ENCODE measurements at regions not wholly inside any gene's neighbourhood (a gene's known extent, or its start where the extent isn't known, plus 50 kb on each side); places are given as distances from the start of the nearest gene placed in this dataset.

DNA sequence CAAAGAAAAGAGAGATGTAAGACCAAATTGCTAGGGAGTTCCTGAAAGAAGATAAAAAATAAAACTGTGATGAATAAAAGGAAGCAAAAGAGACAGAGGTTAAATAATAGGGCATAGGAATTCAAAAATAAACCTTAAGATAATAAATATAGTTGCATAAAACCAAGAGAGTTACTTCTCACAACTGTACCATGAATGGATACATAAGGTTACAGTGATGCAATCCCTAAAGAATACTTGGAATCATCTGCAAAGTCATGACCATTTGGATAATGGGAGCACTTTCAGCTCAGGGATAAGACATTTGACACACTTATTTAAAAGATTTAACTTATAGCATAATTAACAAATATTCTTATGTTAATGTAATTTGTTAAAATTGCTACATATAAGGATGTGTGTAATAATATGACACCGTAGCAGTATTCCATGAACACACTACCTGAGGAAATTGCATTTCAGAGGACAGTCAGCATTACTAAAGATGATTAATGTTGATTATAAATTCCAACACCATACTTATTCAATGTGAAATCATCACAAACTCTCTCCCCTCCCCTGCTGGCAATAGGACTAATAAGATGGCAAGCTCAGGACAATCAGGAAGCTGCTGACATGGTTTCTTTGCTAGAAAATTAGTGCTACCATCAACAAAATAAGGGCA, 202.1 kb upstream of the AKR1E2 start:
- no peaks in the 10 kb centered on the region for H3K36me3 ChIP-seq (ENCODE audit: control insufficient read depth, insufficient read depth, low read length)
- TF ChIP-seq, protein P1, sequence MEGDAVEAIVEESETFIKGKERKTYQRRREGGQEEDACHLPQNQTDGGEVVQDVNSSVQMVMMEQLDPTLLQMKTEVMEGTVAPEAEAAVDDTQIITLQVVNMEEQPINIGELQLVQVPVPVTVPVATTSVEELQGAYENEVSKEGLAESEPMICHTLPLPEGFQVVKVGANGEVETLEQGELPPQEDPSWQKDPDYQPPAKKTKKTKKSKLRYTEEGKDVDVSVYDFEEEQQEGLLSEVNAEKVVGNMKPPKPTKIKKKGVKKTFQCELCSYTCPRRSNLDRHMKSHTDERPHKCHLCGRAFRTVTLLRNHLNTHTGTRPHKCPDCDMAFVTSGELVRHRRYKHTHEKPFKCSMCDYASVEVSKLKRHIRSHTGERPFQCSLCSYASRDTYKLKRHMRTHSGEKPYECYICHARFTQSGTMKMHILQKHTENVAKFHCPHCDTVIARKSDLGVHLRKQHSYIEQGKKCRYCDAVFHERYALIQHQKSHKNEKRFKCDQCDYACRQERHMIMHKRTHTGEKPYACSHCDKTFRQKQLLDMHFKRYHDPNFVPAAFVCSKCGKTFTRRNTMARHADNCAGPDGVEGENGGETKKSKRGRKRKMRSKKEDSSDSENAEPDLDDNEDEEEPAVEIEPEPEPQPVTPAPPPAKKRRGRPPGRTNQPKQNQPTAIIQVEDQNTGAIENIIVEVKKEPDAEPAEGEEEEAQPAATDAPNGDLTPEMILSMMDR (IDR thresholded peaks at IDR 0.05) = no peak
- TF ChIP-seq, protein P2, sequence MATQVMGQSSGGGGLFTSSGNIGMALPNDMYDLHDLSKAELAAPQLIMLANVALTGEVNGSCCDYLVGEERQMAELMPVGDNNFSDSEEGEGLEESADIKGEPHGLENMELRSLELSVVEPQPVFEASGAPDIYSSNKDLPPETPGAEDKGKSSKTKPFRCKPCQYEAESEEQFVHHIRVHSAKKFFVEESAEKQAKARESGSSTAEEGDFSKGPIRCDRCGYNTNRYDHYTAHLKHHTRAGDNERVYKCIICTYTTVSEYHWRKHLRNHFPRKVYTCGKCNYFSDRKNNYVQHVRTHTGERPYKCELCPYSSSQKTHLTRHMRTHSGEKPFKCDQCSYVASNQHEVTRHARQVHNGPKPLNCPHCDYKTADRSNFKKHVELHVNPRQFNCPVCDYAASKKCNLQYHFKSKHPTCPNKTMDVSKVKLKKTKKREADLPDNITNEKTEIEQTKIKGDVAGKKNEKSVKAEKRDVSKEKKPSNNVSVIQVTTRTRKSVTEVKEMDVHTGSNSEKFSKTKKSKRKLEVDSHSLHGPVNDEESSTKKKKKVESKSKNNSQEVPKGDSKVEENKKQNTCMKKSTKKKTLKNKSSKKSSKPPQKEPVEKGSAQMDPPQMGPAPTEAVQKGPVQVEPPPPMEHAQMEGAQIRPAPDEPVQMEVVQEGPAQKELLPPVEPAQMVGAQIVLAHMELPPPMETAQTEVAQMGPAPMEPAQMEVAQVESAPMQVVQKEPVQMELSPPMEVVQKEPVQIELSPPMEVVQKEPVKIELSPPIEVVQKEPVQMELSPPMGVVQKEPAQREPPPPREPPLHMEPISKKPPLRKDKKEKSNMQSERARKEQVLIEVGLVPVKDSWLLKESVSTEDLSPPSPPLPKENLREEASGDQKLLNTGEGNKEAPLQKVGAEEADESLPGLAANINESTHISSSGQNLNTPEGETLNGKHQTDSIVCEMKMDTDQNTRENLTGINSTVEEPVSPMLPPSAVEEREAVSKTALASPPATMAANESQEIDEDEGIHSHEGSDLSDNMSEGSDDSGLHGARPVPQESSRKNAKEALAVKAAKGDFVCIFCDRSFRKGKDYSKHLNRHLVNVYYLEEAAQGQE (IDR thresholded peaks at IDR 0.05; ENCODE audit: insufficient read depth in 1 of 2, low read depth in 2 of 2, low read length in 1 of 2) = no peak
- TF ChIP-seq POLR2AphosphoS5 (IDR thresholded peaks at IDR 0.05; ENCODE audit: low read depth, low read length) (no peak), TCF7L2 (IDR thresholded peaks at IDR 0.05; ENCODE audit: low read depth, low read length) (no peak), SIN3A (IDR thresholded peaks at IDR 0.05; ENCODE audit: borderline replicate concordance, insufficient read depth, low read depth, low read length) (no peak)
- H3K27ac ChIP-seq (ENCODE audit: low read length) = no peak overlapping the region
- DNase-seq (ENCODE audit: low read depth, low spot score) (no peak), ATAC-seq (no peak)
- no peaks in the 10 kb centered on the region for H3K27me3 ChIP-seq (ENCODE audit: control insufficient read depth, insufficient read depth, low read length)
- ChIA-PET CTCF (interaction anchor here (0.7 kb wide), 1 partner anchor 269 kb away, joined by 6 read pairs; no protein-coding TSS in a partner anchor), POLR2A (no interaction called here)
- intact Hi-C loops (cut with micrococcal nuclease; ENCODE audit: unreplicated experiment) = no loop called here
- H3K4me3 ChIP-seq (ENCODE audit: low read depth in 2 of 2, low read length in 2 of 2) = no peak overlapping the region
- no peaks in the 10 kb centered on the region for H3K4me1 ChIP-seq (ENCODE audit: control insufficient read depth, insufficient read depth, low read length)
- peaks cover 5% of the 10 kb centered on the region; the same call in 1 of the 2 replicates for H3K9me3 ChIP-seq (ENCODE audit: control insufficient read depth, insufficient read depth, low read depth, low read length)
- no TSS peak for BruUV-seq (replicated peaks)
- in situ Hi-C loops (cut with HindIII; ENCODE audit: low pct_unique_long_range_greater_than_20kb, low sequenced_read_pairs) = no loop called here

DNA sequence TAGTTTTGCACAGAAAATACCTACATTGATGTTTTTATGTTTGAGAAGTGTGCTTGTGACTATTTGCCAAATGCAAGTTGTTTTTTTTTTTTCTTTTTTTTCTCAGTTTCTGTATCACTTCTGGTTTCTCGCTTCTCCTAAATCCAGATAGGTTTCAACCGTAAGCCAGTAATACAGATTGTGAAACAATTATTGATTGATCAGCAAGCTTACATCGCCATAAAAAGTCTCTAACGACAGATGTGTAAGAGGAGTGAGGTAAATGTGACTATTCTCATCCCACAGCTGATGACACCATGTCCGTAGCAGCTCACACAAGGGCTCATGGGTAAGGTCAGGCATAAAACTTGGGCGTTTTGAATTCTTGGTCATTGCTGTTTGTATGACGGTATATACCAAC, 202.8 kb upstream of the AKR1E2 start:
- intact Hi-C loops (cut with micrococcal nuclease; ENCODE audit: unreplicated experiment) = no loop called here
- TF ChIP-seq SIN3A (IDR thresholded peaks at IDR 0.05; ENCODE audit: borderline replicate concordance, insufficient read depth, low read depth, low read length) (no peak), POLR2AphosphoS5 (IDR thresholded peaks at IDR 0.05; ENCODE audit: low read depth, low read length) (no peak), TCF7L2 (IDR thresholded peaks at IDR 0.05; ENCODE audit: low read depth, low read length) (no peak)
- TF ChIP-seq, protein P1 (IDR thresholded peaks at IDR 0.05) = no peak
- TF ChIP-seq, protein P2 (IDR thresholded peaks at IDR 0.05; ENCODE audit: insufficient read depth in 1 of 2, low read depth in 2 of 2, low read length in 1 of 2) = no peak
- no peak overlapping the region for H3K27ac ChIP-seq (ENCODE audit: low read length)
- no peaks in the 10 kb centered on the region for H3K27me3 ChIP-seq (ENCODE audit: control insufficient read depth, insufficient read depth, low read length)
- DNase-seq (ENCODE audit: low read depth, low spot score) (no peak), ATAC-seq (no peak)
- no peak overlapping the region for H3K4me3 ChIP-seq (ENCODE audit: low read depth in 2 of 2, low read length in 2 of 2)
- no peaks in the 10 kb centered on the region for H3K36me3 ChIP-seq (ENCODE audit: control insufficient read depth, insufficient read depth, low read length)
- H3K4me1 ChIP-seq (ENCODE audit: control insufficient read depth, insufficient read depth, low read length) = no peaks in the 10 kb centered on the region
- BruUV-seq (replicated peaks) = no TSS peak
- CTCF ChIA-PET = interaction anchor here (0.7 kb wide), 1 partner anchor 268 kb away, joined by 6 read pairs; no protein-coding TSS in a partner anchor
- in situ Hi-C loops (cut with HindIII; ENCODE audit: low pct_unique_long_range_greater_than_20kb, low sequenced_read_pairs) = no loop called here
- H3K9me3 ChIP-seq (ENCODE audit: control insufficient read depth, insufficient read depth, low read depth, low read length) = peaks cover 2% of the 10 kb centered on the region; the same call in 1 of the 2 replicates
- POLR2A ChIA-PET = no interaction called here

Measured in Panc1 (cell line).